ENCODE measurements at regions not wholly inside any gene's neighbourhood (a gene's known extent, or its start where the extent isn't known, plus 50 kb on each side); places are given as distances from the start of the nearest gene placed in this dataset.

GRCh38 chr1:22275626-22276395, 132.9 kb upstream of the WNT4 start:
- DNase-seq, result peak; percentile 29
- no peaks in the 10 kb centered on the region for H3K9me3 ChIP-seq (replicated peaks; ENCODE audit: control insufficient read depth, low read depth, low read length)
- peaks cover 22% of the 10 kb centered on the region for H3K27me3 ChIP-seq (ENCODE audit: control insufficient read depth, insufficient read depth, low read length)
- H3K4me3 ChIP-seq (ENCODE audit: low read length), result no peak overlapping the region
- H3K27ac ChIP-seq (ENCODE audit: low read length), result no peak overlapping the region
- H3K4me1 ChIP-seq (ENCODE audit: control insufficient read depth, insufficient read depth, low read length), result no peaks in the 10 kb centered on the region
- H3K36me3 ChIP-seq (ENCODE audit: control insufficient read depth, insufficient read depth, low read length), result no peaks in the 10 kb centered on the region
- 29% methylated on average over 13 of the region's 16 CpGs for WGBS (ENCODE audit: insufficient coverage)

- H3K9me3 ChIP-seq (replicated peaks; ENCODE audit: control insufficient read depth, low read depth, low read length), result no peaks in the 10 kb centered on the region
- 57% methylated on average over 1 of the region's 1 CpG for WGBS (ENCODE audit: insufficient coverage)
- H3K27me3 ChIP-seq (ENCODE audit: control insufficient read depth, insufficient read depth, low read length), result peaks cover 22% of the 10 kb centered on the region
Observed at GRCh38 chr1:22276396-22276748, 133.5 kb upstream of the WNT4 start.

GRCh38 chr1:22277662-22278061, 134.8 kb upstream of the WNT4 start:
- H3K4me1 ChIP-seq (ENCODE audit: control insufficient read depth, insufficient read depth, low read length), result peaks cover 3% of the 10 kb centered on the region
- H3K36me3 ChIP-seq (ENCODE audit: control insufficient read depth, insufficient read depth, low read length), result no peaks in the 10 kb centered on the region
- no peaks in the 10 kb centered on the region for H3K9me3 ChIP-seq (replicated peaks; ENCODE audit: control insufficient read depth, low read depth, low read length)
- no peak overlapping the region for H3K27ac ChIP-seq (ENCODE audit: low read length)
- 60% methylated on average over 3 of the region's 10 CpGs for WGBS (ENCODE audit: insufficient coverage)
- peaks cover 23% of the 10 kb centered on the region for H3K27me3 ChIP-seq (ENCODE audit: control insufficient read depth, insufficient read depth, low read length)
- DNase-seq, result no peak
- no peak overlapping the region for H3K4me3 ChIP-seq (ENCODE audit: low read length)

More at GRCh38 chr1:22276396-22276748, 133.5 kb upstream of the WNT4 start:
- H3K36me3 ChIP-seq (ENCODE audit: control insufficient read depth, insufficient read depth, low read length), result no peaks in the 10 kb centered on the region
- no peak overlapping the region for H3K27ac ChIP-seq (ENCODE audit: low read length)
- DNase-seq, result no peak
- no peaks in the 10 kb centered on the region for H3K4me1 ChIP-seq (ENCODE audit: control insufficient read depth, insufficient read depth, low read length)
- no peak overlapping the region for H3K4me3 ChIP-seq (ENCODE audit: low read length)

DNA sequence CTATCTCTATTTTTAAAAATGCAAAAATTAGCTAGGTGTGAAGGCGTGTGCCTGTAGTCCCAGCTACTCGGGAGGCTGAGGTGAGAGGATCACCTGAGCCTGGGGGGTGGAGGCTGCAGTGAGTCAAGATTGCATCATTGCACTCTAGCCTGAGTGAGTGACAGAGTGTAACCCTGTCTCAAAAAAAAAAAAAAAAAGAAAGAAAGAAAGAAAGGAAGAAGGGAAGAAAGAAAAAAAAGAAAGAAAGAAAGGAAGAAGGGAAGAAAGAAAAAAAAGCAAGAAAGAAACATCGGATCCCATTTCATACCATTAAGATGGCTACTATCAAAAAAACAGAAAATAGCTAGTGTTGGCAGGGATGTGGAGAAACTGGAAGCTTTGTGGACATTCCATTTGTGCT, 136.8 kb upstream of the WNT4 start:
- Histone ChIP-seq H3K9me3 (replicated peaks; ENCODE audit: control insufficient read depth, low read depth, low read length) (no peaks in the 10 kb centered on the region), H3K36me3 (ENCODE audit: control insufficient read depth, insufficient read depth, low read length) (no peaks in the 10 kb centered on the region), H3K4me3 (ENCODE audit: low read length) (no peak overlapping the region), H3K27me3 (ENCODE audit: control insufficient read depth, insufficient read depth, low read length) (peaks cover 22% of the 10 kb centered on the region), H3K27ac (ENCODE audit: low read length) (no peak overlapping the region), H3K4me1 (ENCODE audit: control insufficient read depth, insufficient read depth, low read length) (peaks cover 3% of the 10 kb centered on the region)
- 100% methylated on average over 2 of the region's 3 CpGs for WGBS (ENCODE audit: insufficient coverage)
- DNase-seq, result no peak

- Histone ChIP-seq H3K4me1 (ENCODE audit: control insufficient read depth, insufficient read depth, low read length) (peaks cover 3% of the 10 kb centered on the region), H3K9me3 (replicated peaks; ENCODE audit: control insufficient read depth, low read depth, low read length) (no peaks in the 10 kb centered on the region), H3K4me3 (ENCODE audit: low read length) (no peak overlapping the region), H3K27me3 (ENCODE audit: control insufficient read depth, insufficient read depth, low read length) (peaks cover 18% of the 10 kb centered on the region), H3K27ac (ENCODE audit: low read length) (no peak overlapping the region), H3K36me3 (ENCODE audit: control insufficient read depth, insufficient read depth, low read length) (no peaks in the 10 kb centered on the region)
- WGBS (ENCODE audit: insufficient coverage), result no CpG with 5 or more reads among the region's 3 CpGs
- no peak for DNase-seq
Observed at GRCh38 chr1:22280526-22280925, 137.6 kb upstream of the WNT4 start.

- WGBS (ENCODE audit: insufficient coverage), result 79% methylated on average over 6 of the region's 11 CpGs
Observed at GRCh38 chr1:22281521-22282363, 138.8 kb upstream of the WNT4 start.

GRCh38 chr1:22282364-22282995, 139.6 kb upstream of the WNT4 start:
- peak; percentile 70 for DNase-seq
- no peak overlapping the region for H3K27ac ChIP-seq (ENCODE audit: low read length)
- peaks cover 3% of the 10 kb centered on the region for H3K4me1 ChIP-seq (ENCODE audit: control insufficient read depth, insufficient read depth, low read length)
- H3K27me3 ChIP-seq (ENCODE audit: control insufficient read depth, insufficient read depth, low read length), result peaks cover 8% of the 10 kb centered on the region
- H3K9me3 ChIP-seq (replicated peaks; ENCODE audit: control insufficient read depth, low read depth, low read length), result no peaks in the 10 kb centered on the region
- H3K36me3 ChIP-seq (ENCODE audit: control insufficient read depth, insufficient read depth, low read length), result no peaks in the 10 kb centered on the region
- WGBS (ENCODE audit: insufficient coverage), result 33% methylated on average over 11 of the region's 13 CpGs
- no peak overlapping the region for H3K4me3 ChIP-seq (ENCODE audit: low read length)

More at GRCh38 chr1:22281521-22282363, 138.8 kb upstream of the WNT4 start:
- Histone ChIP-seq H3K27ac (ENCODE audit: low read length) (no peak overlapping the region), H3K4me3 (ENCODE audit: low read length) (no peak overlapping the region), H3K9me3 (replicated peaks; ENCODE audit: control insufficient read depth, low read depth, low read length) (no peaks in the 10 kb centered on the region), H3K4me1 (ENCODE audit: control insufficient read depth, insufficient read depth, low read length) (peaks cover 3% of the 10 kb centered on the region), H3K27me3 (ENCODE audit: control insufficient read depth, insufficient read depth, low read length) (peaks cover 13% of the 10 kb centered on the region), H3K36me3 (ENCODE audit: control insufficient read depth, insufficient read depth, low read length) (no peaks in the 10 kb centered on the region)
- no peak for DNase-seq

DNA sequence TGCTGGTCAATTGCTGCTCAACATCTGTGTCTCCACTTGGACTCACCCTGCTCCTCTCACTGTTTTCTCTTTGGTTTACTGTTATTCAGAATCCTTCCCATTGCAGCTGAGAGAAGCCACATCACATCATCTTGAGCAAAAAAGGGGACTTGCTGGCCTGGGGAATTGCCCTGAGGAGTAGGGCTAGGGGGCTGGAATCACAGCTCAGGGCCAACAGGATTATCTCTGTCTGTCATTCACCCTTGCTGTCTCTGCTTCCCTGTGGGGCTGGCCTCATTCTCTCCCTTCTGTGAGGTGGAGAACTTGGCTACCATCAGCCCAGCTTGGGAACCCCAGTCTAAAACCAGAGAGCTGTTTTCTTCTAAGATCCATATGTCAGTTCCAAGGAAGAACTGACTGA, 140.7 kb upstream of the WNT4 start:
- Histone ChIP-seq H3K9me3 (replicated peaks; ENCODE audit: control insufficient read depth, low read depth, low read length) (no peaks in the 10 kb centered on the region), H3K36me3 (ENCODE audit: control insufficient read depth, insufficient read depth, low read length) (no peaks in the 10 kb centered on the region), H3K4me3 (ENCODE audit: low read length) (no peak overlapping the region), H3K4me1 (ENCODE audit: control insufficient read depth, insufficient read depth, low read length) (peaks cover 3% of the 10 kb centered on the region), H3K27ac (ENCODE audit: low read length) (no peak overlapping the region), H3K27me3 (ENCODE audit: control insufficient read depth, insufficient read depth, low read length) (peaks cover 8% of the 10 kb centered on the region)
- no peak for DNase-seq

GRCh38 chr1:22284236-22284635, 141.3 kb upstream of the WNT4 start:
- Histone ChIP-seq H3K27me3 (ENCODE audit: control insufficient read depth, insufficient read depth, low read length) (peaks cover 8% of the 10 kb centered on the region), H3K9me3 (replicated peaks; ENCODE audit: control insufficient read depth, low read depth, low read length) (no peaks in the 10 kb centered on the region), H3K36me3 (ENCODE audit: control insufficient read depth, insufficient read depth, low read length) (no peaks in the 10 kb centered on the region), H3K27ac (ENCODE audit: low read length) (no peak overlapping the region), H3K4me3 (ENCODE audit: low read length) (no peak overlapping the region), H3K4me1 (ENCODE audit: control insufficient read depth, insufficient read depth, low read length) (peaks cover 3% of the 10 kb centered on the region)
- no CpG with 5 or more reads among the region's 1 CpG for WGBS (ENCODE audit: insufficient coverage)
- DNase-seq, result no peak

GRCh38 chr1:22284906-22285548, 142.1 kb upstream of the WNT4 start:
- DNase-seq, result no peak
- Histone ChIP-seq H3K9me3 (replicated peaks; ENCODE audit: control insufficient read depth, low read depth, low read length) (no peaks in the 10 kb centered on the region), H3K36me3 (ENCODE audit: control insufficient read depth, insufficient read depth, low read length) (no peaks in the 10 kb centered on the region), H3K4me1 (ENCODE audit: control insufficient read depth, insufficient read depth, low read length) (peaks cover 7% of the 10 kb centered on the region), H3K27ac (ENCODE audit: low read length) (no peak overlapping the region), H3K4me3 (ENCODE audit: low read length) (no peak overlapping the region), H3K27me3 (ENCODE audit: control insufficient read depth, insufficient read depth, low read length) (peaks cover 14% of the 10 kb centered on the region)
- 91% methylated on average over 6 of the region's 15 CpGs for WGBS (ENCODE audit: insufficient coverage)

All from muscle of leg (tissue), 3 donors.